NAMALWA (cell line): ENCODE measurements at regions not wholly inside any gene's neighbourhood (a gene's known extent, or its start where the extent isn't known, plus 50 kb on each side); places are given as distances from the start of the nearest gene placed in this dataset.

ENCODE experiments used
- DNase-seq: peaks from one replicate; pipeline ENCODE4 v3.0.0-alpha.2; 2015; ENCODE audit warnings: low spot score

DNA sequence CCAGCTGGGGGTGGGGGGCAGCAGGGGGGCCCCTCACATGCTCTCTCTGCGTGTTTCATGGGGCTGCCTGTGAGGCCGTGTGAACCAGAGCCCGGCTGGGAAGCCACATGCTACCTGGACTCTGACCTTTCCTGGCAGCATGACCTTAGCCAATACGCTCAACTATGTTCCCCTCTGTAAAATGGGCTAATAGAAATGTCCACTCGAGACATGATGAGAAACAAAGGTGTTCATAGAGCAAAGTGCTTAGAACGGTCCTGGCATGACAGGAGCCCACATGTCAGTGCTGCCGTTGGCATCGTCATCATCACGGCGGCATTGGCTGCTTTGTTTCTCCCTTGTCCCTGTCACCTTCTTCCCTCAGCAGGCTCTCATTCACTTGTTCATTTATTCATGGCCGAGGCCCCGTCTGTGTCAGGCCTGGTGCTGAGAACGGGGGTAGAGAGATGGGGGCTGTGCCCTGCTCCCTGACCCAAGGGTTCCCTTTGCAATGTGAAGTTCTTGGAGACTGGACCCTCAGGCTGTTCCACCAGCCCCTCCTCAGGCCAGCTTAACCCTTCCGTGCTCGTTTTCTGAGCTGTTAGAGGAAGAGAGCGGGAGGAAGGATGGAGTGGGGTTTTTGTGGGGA is 291.4 kb downstream of the SEC14L1 start:
- DNase-seq = no peak

DNA sequence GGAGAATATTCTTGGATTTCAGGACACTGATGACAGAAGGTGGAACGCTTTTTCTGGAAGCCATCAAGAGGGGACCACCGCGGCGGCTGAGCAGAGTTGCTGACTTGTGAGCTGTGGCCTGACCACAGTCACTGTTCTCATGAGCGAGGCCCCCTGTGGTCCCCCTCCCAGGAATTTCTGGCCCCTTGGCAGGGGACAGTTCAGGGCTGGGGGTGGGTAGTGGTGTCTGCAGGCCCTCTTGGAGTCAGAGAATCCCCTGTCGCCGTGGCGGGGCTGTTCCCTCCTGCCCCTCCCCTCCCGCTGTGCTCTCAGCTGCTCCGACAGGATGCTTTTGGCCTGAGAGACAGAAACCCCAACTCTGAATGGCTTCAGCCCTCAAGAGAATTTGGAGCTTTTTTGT is 292.0 kb downstream of the SEC14L1 start:
- no peak for DNase-seq

DNA sequence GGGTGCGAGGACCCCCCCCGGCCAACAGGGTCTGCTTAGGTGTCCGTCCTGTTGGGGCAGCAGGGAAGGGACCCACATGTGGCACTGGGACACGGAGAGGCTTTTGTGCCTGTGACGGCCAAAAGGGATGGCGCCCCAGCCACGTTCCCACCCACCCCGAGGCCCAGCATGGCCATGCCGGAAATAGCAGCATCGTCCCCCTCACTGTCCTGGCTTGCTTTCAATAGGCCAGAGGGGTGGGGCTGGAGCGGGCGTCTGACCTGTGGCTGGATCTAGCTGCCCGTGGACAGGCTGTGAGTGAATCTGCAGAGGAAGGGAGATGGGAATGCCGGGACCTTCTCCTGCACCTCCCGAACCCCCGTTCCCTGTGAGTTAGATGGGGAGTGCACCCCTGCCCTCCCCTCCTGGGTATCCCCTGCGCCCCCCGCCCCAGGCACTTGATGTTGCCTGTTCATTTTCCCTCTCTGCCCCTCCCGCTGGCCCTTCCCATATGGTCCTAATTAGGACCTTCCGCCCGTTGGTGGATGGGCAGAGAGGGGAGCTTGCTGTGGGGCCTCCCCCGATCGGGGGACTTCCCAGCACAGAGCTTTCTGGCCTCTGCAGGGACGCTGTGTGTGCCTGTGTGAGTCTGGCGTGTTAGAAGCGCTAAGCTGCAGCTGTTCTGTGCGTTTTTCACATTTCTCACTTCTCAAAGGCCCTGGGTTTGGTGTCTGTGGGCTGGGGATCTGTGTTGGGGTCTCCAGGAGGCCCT is 292.8 kb downstream of the SEC14L1 start:
- no peak for DNase-seq

DNA sequence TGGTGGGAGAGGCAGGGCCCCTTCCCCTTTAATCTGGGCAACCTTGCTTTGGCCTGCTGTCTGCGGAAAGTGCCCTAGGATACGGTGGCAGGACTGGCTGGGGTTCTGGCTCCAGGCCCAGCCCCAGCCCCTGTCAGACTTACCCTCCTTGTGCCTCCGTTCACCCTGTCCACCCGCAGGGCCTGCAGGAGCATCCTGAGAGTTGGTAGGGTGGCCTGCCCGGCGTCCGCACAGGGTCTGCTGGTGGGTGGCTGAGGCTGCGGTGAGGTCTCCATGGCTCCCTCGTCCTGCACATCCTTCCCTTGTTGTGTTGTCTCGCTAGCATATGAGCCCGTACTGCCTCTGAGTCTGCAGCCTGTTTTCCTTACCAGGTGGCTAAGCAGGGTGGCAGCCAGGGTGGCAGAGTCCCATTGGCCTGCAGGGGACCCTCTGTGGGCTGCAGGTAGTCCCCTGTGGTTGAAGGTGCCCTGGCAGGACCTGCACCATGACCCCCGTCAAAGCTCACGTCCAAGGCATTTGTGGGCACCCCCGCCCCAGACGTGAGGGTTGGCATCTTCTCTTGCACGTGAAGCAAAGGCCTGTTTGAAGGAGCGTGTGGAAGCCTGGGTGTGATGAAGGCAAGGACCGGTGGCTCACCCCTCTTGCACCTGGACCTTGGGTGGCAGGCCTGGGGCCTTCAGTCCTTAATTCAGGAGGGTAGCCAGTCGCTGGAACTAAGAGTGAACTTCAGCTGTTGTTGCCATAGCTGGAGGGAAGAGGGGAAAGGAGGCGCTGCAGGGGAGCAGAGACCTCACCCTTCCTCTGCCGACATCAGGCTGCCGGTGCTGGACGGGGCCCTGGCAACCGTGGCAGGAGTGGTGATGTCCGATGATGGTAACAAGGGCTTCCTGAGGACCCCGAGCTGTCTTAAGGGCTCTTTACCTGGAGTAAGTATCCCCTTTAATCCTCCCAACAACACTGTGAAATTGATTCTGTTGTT is 293.7 kb downstream of the SEC14L1 start:
- no peak for DNase-seq

DNA sequence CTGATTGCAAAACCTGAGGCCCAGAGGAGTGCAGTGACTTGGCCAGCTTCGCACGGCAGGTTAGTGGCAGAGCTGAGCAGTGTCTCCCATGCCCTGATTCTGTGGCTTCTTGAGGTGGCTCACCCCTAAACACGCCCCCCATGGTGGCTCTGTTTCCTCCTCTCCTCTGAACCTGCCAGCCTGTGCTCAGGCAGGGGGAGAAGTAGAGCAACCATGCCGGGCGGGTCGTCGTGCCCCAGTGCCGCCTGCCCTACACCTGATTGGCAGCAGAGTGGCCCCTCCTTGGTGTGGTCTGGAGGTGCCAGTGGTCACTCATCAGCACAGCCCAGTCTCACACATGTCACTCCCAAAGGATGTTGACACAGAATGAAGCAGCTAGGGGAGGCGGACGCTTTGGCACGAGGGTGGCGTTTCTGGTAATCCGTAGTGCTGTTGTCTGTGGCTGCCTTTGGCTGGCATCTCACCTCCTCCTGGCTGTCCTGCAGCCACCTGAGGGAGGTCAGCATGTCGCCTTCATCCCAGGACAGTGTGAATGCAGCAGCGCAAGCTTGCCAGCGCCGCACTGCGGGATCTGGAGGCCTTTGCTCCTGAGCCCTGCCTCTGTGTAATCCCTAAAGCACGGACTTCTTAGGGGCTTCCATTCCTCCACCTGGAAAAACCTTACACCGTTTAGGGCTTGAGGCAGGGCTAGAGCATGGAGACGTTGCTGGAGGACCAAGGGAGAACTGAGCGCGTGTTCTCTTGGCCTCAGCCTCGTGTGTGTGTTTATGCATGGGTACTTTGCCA is 294.7 kb downstream of the SEC14L1 start:
- no peak for DNase-seq

DNA sequence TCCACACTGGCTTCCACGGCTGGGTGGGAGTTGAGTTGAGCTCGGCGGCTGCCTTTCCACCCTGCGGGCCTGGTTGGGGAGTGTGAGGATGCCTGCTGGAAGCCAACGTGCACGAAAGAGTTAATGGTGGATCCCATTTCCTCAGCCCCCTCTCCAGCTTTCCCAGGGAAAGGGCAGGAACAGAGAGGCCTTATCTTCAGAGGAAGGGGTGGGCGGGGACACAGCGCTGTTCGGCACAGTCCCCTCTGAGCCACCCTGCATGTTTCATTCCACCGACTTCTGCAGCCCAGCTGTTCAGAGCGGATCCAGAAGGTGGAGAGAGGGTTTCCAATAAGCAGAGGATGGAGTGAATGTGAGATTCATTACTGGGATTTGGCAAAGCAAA is 295.3 kb downstream of the SEC14L1 start:
- DNase-seq = no peak

DNA sequence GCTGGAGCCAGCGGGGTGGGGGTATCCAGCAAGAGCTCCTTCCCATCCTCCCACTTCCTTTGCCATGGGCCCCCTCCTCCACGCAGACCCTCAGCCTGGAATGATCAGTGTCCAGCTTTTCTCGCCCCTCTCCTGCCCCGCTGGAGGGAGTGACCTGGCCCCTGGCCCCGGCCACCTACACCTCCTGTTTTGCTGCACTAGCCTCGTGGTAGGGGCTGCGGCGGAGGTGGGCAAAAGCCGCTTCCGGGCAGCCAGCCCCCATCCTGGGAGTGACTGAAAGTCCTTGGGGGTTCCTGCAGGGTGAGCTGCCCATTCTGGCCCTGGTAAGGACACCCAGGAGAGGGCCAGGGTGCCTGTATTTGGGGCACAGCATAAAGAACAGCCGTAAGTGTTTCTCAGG is 295.7 kb downstream of the SEC14L1 start:
- no peak for DNase-seq

DNA sequence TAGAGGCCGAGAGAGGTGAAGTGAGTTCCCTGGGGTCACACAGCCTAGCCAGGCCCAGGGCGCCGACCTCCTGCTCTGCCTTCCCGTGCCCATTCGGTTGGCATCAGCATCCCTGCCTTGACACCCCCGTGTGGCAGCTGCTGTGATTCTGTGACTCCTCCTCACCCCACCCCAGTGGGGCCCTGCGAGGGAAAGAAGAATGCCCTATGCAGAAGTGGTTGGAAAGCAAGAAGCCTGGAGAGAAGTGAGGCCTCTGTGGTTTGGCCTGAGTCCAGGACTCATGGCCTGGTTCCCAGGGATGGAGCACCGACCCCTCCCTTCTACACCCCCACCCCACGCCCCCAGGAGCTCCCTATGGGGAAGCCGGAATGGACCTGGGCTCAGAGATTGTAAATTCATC is 296.2 kb downstream of the SEC14L1 start:
- DNase-seq = peak; percentile 64

DNA sequence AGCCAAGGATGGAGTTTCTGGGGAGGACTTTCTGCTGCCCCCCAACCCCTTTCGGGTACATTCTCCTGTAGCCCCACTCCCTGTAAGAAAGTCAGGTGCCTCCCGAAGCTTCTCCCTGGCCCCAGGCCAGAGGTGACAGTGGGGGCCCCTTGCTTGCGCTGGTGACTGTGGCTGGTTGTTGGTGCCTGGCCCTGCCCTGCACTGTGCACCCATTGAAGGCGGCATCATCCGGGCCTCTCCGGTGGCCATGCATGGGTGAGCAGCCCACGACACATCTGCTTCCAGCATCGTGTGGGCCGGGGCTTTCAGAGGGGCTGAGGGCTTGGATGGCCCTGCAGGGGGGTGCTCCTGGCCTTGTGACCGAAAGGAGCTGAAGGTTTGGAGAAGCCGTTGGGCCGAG is 297.0 kb downstream of the SEC14L1 start:
- DNase-seq = peak; percentile 58

DNA sequence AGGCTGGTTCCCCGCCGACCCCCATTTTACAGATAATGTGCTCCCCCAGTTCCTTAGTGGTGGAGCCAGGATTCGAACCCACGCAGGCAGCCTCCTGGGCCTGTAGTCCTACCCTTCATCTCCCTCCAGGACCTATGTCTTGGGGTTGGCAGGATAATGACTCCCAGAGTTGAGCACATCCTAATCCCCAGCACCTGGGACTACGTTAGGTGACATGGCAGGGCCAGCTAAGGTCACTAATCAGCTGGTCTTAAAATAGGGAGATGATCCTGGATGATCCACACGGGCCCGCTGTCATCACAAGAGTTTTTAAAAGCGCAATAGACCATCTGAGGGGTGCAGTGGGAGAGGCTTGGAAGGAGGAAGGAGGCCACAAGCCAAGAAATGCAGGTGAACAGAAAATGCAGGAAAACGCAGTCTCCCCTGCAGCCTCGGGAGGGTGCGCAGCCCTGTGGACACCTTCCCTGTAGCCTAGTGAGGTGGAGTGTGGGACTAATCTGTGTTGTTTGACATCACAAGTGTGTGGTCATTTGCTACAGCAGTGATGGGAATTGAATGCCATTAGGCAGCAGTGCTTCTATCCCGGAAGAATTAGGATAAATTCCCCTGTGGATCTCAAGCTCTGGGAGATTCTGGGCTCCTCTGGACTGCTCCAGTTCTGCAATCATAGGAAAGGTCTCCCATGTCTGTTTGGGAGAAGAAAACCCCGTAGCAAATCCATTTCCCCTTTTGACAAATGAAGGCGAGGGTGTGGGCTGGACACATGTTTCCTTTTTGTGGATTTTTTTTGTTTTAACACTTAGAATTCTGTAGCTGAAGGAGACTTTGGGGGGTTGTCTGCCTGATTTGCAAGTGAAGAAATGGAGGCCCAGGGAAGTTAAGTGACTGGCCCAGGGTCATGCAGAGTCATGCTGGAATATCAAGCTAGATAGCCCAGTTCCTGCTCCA is 297.7 kb downstream of the SEC14L1 start:
- no peak for DNase-seq

DNA sequence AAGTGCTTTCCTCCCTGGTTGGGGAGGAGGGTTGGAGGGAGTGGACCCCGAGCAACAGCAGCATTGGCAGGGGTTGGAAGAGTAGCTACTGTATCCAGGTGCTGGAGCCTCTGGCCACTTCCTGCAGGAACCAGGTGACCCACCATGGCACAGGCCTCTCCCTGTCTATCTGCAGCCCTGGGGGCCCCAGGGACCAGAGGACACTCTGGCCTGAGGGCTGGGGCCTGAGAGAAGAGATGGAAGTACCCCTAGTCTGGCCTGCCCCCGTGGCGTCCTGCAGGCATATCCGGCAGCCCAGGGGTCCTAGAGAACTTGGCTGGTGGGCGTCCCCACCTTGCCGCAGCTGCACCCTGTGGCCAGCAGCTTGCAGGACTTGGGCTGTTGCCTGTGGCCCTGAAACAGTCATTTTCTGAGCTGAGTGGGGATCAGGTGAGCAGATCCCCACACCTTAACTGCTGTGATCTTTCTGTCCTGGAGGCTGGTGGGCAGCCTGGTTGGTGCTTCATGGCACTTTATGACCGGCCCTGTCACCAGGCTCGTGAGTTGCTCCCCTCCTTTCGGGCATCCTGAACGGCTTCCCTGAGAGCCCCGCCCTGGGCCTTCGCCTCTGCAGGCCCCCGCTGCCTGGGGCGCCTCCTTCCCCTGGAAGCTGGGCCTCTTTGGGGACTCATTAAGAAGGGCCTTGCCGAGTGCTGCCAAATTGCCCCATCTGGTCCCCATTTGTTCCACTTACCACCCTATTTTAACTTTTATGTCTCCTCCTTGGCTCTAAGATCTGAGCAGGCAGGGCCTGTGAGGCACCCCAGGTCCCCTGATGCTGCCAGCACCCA is 298.6 kb downstream of the SEC14L1 start:
- no peak for DNase-seq

DNA sequence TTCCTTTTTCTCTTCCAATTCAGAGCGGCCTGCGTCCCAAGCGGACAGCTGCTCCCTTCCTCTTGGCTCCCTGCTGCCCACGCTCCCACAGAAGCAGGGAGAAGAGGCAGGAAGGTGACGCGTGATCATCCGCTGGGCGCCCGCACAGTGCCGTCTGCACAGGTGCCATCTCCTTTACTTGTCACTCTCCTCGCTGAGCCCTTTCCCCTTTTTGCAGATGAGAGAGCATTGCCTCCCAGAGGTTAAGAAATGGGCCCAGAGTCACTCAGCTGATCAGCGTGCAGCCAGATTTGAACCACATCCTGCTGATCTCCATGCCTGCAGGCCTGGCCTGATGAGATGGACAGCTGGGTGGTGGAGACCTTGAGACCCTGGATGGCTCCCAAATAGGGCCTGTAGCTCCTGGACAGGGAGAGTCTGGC is 299.8 kb downstream of the SEC14L1 start:
- peak; percentile 92 for DNase-seq

DNA sequence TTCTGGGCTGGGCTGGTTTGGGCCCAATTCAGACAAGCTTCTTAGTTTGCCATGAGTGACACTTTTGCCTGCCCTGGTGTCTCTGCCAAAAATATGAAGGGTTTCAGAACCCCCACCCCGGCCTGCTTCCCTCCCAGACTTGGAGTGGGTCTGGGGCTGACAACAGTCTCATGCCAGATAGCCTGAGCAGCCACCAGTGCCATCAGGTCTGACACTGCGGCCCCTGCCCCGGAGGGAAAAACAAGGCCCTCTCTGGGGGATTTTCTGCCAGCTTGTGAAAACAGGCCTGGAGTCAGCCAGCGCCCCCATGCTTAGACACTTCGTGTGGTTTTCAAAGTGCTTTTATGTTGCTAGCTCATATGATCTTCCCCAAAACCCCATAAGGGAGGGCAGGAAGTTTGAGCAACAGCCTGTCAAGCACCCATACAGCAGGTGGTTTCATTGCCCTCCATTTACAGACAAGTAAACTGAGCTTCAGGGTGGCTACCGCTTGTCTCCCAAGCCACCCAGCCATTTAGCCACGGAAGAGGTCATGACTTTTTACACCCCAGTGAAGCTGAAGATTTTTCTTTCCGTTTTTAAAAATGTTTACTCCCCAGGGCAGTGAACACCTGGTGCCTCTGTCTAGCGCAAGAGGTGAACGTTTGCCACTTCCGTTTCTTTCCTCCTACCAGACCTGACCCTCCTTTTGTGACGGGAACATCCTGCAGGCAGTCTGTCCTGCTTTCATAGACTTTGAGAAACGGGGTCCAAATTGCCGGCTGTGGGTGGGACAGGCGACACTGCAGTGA is 300.6 kb downstream of the SEC14L1 start:
- peak; percentile 98 for DNase-seq

DNA sequence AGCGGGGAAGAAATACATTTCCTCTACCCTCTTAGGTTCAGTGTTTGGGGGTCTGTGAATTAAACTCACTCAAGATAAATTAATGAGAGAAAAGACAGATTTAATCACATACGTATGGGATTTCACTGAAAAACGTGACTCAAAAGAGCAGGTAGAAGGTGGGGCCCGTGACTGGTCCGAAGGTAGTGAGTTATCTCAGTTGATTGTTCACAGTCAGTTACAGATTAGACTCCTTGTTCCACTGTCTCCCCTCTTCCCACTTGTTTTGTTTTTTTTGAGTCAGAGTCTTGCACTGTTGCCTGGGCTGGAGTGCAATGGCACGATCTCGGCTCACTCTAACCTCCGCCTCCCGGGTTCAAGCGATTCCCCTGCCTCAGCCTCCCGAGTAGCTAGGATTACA is 301.2 kb downstream of the SEC14L1 start:
- no peak for DNase-seq

DNA sequence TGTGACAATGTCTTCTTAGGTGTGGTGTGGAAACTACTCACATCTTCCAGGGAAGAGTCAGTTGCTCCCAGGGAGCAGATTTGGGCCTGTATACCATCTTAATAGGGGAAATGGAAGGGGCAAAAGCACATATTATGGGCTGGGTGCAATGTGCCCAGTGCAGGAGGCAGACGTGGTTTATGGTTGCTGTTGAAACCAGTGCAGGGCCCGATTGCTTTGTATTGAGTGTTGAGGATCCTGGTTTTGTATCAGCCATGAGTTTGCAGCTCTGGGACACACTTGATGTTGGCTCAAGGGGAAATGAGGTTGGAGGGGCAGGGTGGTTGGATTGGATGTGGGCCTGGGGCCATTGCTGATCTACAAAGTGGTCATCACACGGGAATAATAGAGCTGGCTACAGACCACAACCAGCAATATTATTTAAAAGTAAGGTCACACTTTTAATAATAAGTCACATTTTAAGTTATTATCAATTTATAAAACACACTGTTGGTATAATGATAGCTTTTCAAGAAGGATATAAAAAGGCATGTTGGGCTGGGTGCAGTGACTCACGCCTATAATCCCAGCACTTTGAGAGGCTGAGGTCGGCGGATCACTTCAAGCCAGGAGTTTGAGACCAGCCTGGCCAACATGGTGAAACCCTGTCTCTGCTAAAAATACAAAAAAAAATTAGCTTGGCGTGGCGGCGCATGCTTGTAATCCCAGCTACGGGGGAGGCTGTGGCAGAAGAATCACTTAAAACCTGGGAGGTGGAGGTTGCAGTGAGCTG is 302.4 kb downstream of the SEC14L1 start:
- DNase-seq = no peak

DNA sequence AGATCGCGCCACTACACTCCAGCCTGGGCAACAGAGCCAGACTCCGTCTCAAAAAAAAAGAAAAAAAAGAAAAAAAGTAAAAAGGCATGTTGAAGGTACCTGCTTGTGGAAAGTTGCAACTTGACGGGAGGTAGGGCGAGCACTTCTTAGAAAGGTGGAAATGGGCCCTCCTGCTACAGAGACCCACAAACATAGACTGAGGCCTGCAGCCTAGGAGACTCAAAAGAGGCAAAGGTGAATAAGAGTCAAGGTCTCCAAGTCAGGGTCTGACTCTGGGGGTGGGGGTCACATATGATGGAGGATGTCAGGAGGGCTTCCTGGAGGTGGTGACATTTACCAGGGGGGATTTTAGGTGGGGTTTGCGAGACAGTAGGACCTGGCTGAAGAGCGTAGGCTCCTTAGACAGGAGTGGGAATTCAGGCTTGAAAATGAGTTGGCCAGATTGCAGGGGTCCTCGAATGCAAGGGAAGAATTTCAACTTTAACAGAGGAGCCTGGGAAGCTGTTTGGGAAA is 303.0 kb downstream of the SEC14L1 start:
- DNase-seq = no peak

DNA sequence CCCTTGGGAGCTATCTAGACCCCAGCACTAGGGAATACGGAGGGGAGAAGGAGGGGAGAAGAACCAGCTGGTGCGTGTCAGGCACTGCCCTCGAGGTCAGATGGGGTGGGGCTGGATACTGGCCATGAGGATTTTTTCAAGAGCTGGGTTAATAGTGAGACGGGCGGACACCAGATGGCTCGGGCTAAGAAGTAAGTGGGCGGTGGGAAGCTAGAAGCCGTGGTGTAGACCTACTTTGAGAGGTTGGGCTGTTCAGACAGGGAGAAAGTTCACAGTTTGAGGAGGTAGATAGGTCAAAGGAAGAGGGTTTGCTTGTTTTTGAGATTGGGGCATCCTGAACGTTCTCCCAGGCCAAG is 303.8 kb downstream of the SEC14L1 start:
- no peak for DNase-seq
